Hindlimb muscle (tissue), 1 donor: ENCODE measurements at regions not wholly inside any gene's neighbourhood (a gene's known extent, or its start where the extent isn't known, plus 50 kb on each side); places are given as distances from the start of the nearest gene placed in this dataset.
A peak's percentile ranks its signal among the peaks of the same experiment; 100 is the strongest.

Experiments used
- DNase-seq: peaks from one replicate; pipeline ENCODE4 v3.0.0-alpha.2; 2013

GRCh38 chr2:238582159-238582558 is 155.4 kb downstream of the ASB1 start:
- no peak for DNase-seq

- DNase-seq, result no peak
These were observed 157.9 kb downstream of the ASB1 start for GRCh38 chr2:238584617-238585016.

- DNase-seq, result peak; percentile 37
These were observed 159.4 kb downstream of the ASB1 start for GRCh38 chr2:238585836-238586821.

GRCh38 chr2:238586931-238587775 is 160.4 kb downstream of the ASB1 start:
- DNase-seq, result no peak

- DNase-seq, result no peak
These were observed 161.3 kb downstream of the ASB1 start for GRCh38 chr2:238587776-238588660.

- DNase-seq, result no peak
These were observed 163.1 kb downstream of the ASB1 start for GRCh38 chr2:238589591-238590460.

GRCh38 chr2:238591732-238592131 is 165.0 kb downstream of the ASB1 start:
- DNase-seq, result no peak

GRCh38 chr2:238593236-238593635 is 166.5 kb downstream of the ASB1 start:
- no peak for DNase-seq

- no peak for DNase-seq
These were observed 167.0 kb downstream of the ASB1 start for GRCh38 chr2:238593678-238594077.

- no peak for DNase-seq
These were observed 168.3 kb downstream of the ASB1 start for GRCh38 chr2:238594796-238595749.

- no peak for DNase-seq
These were observed 169.2 kb downstream of the ASB1 start for GRCh38 chr2:238595750-238596570.

- DNase-seq, result peak; percentile 83
These were observed 170.1 kb downstream of the ASB1 start for GRCh38 chr2:238596571-238597551.

GRCh38 chr2:238597638-238598528 is 171.2 kb downstream of the ASB1 start:
- no peak for DNase-seq

- DNase-seq, result no peak
These were observed 172.2 kb downstream of the ASB1 start for GRCh38 chr2:238598802-238599530.

GRCh38 chr2:238599549-238600505 is 173.1 kb downstream of the ASB1 start:
- DNase-seq, result no peak
